Mucosa of descending colon (tissue), 3 donors: ENCODE measurements at regions not wholly inside any gene's neighbourhood (a gene's known extent, or its start where the extent isn't known, plus 50 kb on each side); places are given as distances from the start of the nearest gene placed in this dataset.

Experiments
- ATAC-seq: fragments of 200-7000 bp; cut with Tn5 transposase; one replicate; pipeline ENCODE4 v1.9.1; 2020; ENCODE audit warnings: mild to moderate bottlenecking, moderate library complexity
- DNase-seq, 3 donors: peaks; one replicate each; pipeline ENCODE4 v3.0.0-alpha.2; 2020
- H3K36me3 ChIP-seq: fragments of 200-600 bp; one replicate; pipeline ENCODE4 v1.8.0; 2021; ENCODE audit warnings: low read depth, mild to moderate bottlenecking
- H3K4me1 ChIP-seq: fragments of 200-600 bp; one replicate; pipeline ENCODE4 v1.8.0; 2021; ENCODE audit warnings: low read depth, mild to moderate bottlenecking
- H3K4me3 ChIP-seq: fragments of 200-600 bp; one replicate; pipeline ENCODE4 v1.8.0; 2021; ENCODE audit warnings: mild to moderate bottlenecking
- H3K9me3 ChIP-seq: fragments of 200-600 bp; one replicate; pipeline ENCODE4 v1.8.0; 2021; ENCODE audit warnings: mild to moderate bottlenecking
- CTCF ChIP-seq: fragments of 200-600 bp; IDR thresholded peaks from one replicate; pipeline ENCODE4 v1.8.0; 2022; ENCODE audit warnings: antibody characterized with exemption, mild to moderate bottlenecking
- intact Hi-C, 2 donors: fragments of 100-400 bp; cut with DNase I in 1 of 2; cut with micrococcal nuclease in 1 of 2; formaldehyde crosslinking; loops; one replicate each; pipeline versions ENCODE4 v1.11.0 to v1.11.1; 2022; cut with DNase I, micrococcal nuclease
- donor health status: DM: no; HTN: no; CAD: no; lungs with moderate emphysema.
- donor health status: DM: no; HTN: no; CAD: no.
- donor health status: DM: no; HTN: yes; CAD: no.

- no peak for ATAC-seq
- no peak overlapping the region for H3K4me3 ChIP-seq
- intact Hi-C loops = no loop called here
- no peak for DNase-seq
- no peaks in the 10 kb centered on the region for H3K9me3 ChIP-seq
- no peaks in the 10 kb centered on the region for H3K36me3 ChIP-seq
- TF ChIP-seq CTCF = no peak
- peaks cover 11% of the 10 kb centered on the region for H3K4me1 ChIP-seq
Measured at GRCh38 chr12:68425998-68426397, 93.8 kb upstream of the MDM1 start.

- H3K4me3 ChIP-seq = no peak overlapping the region
- no peaks in the 10 kb centered on the region for H3K36me3 ChIP-seq
- H3K9me3 ChIP-seq = no peaks in the 10 kb centered on the region
- intact Hi-C loops = no loop called here
- DNase-seq (no peak), ATAC-seq (peak; percentile 39)
- H3K4me1 ChIP-seq = peaks cover 14% of the 10 kb centered on the region
- no peak for TF ChIP-seq CTCF
Measured at GRCh38 chr12:68428211-68428610, 96.0 kb upstream of the MDM1 start.

DNA sequence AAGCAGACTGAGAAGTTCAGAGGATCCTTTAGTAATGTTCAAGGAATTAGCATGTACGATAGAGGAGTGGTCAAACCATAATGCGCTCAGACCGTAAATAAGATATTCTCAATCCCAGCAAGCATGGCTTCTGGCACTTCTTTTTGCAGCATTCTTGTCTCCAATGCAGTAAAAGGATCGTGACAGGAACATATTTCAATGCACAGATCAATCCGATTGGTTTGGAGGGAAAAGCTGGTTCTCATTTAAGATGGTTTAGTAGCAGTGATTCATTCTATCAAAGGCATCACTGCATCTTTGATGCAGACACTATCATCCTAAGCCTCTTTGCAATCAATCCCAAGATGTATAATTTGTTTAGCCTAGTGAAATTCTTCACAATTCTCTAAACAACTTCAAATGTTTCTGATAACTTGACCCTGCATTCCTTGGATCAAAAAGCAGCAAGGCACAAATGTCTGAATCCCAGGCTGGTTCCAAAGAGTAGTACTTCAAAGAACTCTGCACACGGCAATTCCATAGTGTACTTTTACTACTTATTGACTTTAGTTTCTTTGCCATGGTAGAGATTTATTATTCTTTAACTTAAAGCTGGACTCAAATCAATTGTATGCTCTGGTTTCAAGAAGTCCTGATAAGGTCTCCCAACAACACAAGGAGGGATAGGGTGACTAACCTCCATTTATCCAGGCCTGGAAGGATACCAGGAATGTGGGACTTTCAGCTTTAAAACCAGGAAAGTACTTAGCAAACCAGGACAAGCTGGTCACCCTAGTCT lies 96.8 kb upstream of the MDM1 start:
- intact Hi-C loops = no loop called here
- Histone ChIP-seq H3K9me3 (no peaks in the 10 kb centered on the region), H3K4me3 (no peak overlapping the region), H3K4me1 (peaks cover 14% of the 10 kb centered on the region), H3K36me3 (no peaks in the 10 kb centered on the region)
- DNase-seq = peak in 1 of 3 donors; percentile 52
- ATAC-seq = peak; percentile 87
- TF ChIP-seq CTCF = no peak

DNA sequence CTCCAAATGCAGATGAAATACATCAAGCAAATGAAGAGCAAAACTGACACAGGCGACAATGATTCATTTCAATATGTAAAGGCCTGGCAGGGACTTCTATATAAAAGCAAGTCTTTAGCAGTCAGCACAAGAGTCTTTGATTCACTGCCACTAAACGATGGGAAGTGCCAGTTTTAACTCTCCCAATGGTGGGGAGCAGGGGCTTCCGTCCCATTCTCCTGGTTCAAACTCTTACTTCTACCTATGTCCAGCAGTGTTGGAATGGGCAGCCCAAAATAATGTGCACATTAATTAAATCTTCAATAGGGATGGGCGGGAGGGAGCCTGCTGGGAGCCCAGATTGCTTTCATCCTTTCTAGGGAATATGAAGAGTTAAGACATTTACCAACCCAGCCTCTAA lies 97.5 kb upstream of the MDM1 start:
- intact Hi-C loops = no loop called here
- Histone ChIP-seq H3K9me3 (no peaks in the 10 kb centered on the region), H3K4me3 (no peak overlapping the region), H3K4me1 (peaks cover 14% of the 10 kb centered on the region), H3K36me3 (no peaks in the 10 kb centered on the region)
- ATAC-seq (no peak), DNase-seq (no peak)
- no peak for TF ChIP-seq CTCF

DNA sequence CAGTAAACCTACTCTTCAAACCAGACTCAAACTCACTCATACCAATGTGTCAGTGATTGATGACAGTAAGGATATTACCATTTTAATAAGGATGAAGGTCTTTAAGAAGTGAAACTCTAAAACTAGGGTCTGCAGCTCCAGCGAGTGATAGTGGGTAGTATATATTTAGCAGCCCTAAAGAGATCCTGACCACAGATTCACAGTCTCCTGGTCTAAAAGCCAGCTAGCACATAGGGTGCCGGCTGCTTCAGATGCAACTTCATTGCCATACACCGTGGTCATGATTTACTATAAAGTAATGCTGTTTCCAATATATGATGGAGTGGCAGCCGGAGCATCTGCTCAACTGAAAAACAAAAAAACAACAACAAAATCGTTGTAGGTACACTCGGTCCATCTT lies 99.6 kb upstream of the MDM1 start:
- no peaks in the 10 kb centered on the region for H3K36me3 ChIP-seq
- ATAC-seq (no peak), DNase-seq (no peak)
- no peak overlapping the region for H3K4me3 ChIP-seq
- TF ChIP-seq CTCF = no peak
- no peaks in the 10 kb centered on the region for H3K9me3 ChIP-seq
- intact Hi-C loops = no loop called here
- H3K4me1 ChIP-seq = peaks cover 14% of the 10 kb centered on the region
